Lower leg skin (tissue), 3 donors: ENCODE measurements at regions not wholly inside any gene's neighbourhood (a gene's known extent, or its start where the extent isn't known, plus 50 kb on each side); places are given as distances from the start of the nearest gene placed in this dataset.

Source experiments
- CTCF ChIP-seq, 3 donors: fragments of 450-650 bp; IDR thresholded peaks; one replicate each; pipeline ENCODE4 v1.5.1; 2016; ENCODE audit warnings: antibody characterized with exemption in 3 of 3, mild to moderate bottlenecking in 3 of 3, moderate library complexity in 2 of 3
- POLR2A ChIP-seq, 2 donors: fragments of 450-650 bp; IDR thresholded peaks; one replicate each; pipeline ENCODE4 v1.6.1; 2016 to 2017; ENCODE audit warnings: antibody characterized with exemption in 2 of 2, mild to moderate bottlenecking in 1 of 2, moderate library complexity in 1 of 2

GRCh38 chr3:148190441-148190990 lies 507.2 kb upstream of the AGTR1 start:
- no peak for TF ChIP-seq CTCF (IDR thresholded peaks at IDR 0.05)
- no peak for TF ChIP-seq POLR2A (IDR thresholded peaks at IDR 0.05)
